NT2/D1 (cell line): ENCODE measurements at regions not wholly inside any gene's neighbourhood (a gene's known extent, or its start where the extent isn't known, plus 50 kb on each side); places are given as distances from the start of the nearest gene placed in this dataset.

ENCODE experiments used
- DNase-seq: peaks from one replicate; pipeline ENCODE4 v3.0.0-alpha.2; 2011; ENCODE audit warnings: low read depth, low spot score
- H3K27me3 ChIP-seq: 2 replicates; pipeline ENCODE4 v1.6.0; 2011; ENCODE audit warnings: mild to moderate bottlenecking; ENCODE audit not compliant: insufficient read length, insufficient read depth
- H3K36me3 ChIP-seq: 2 replicates; pipeline ENCODE4 v1.6.1; 2011; ENCODE audit warnings: mild to moderate bottlenecking, low read length, mixed read lengths; ENCODE audit not compliant: insufficient read depth, insufficient read length
- H3K4me1 ChIP-seq: 2 replicates; pipeline ENCODE4 v1.5.1; 2011; ENCODE audit not compliant: insufficient read depth, insufficient read length
- H3K4me3 ChIP-seq: 2 replicates; pipeline ENCODE4 v1.5.1; 2011; ENCODE audit warnings: low read depth; ENCODE audit not compliant: insufficient read length
- H3K9ac ChIP-seq: 2 replicates; pipeline ENCODE4 v1.6.0; 2011; ENCODE audit warnings: low read depth; ENCODE audit not compliant: insufficient read length
- H3K9me3 ChIP-seq: 2 replicates; pipeline ENCODE4 v1.5.1; 2011; ENCODE audit warnings: mild to moderate bottlenecking, low read length; ENCODE audit not compliant: insufficient read depth
- SUZ12 ChIP-seq: IDR thresholded peaks from 2 replicates; pipeline ENCODE4 v1.6.1; 2011; ENCODE audit not compliant: insufficient read length, insufficient read depth; ENCODE audit errors: extremely low read depth
- YY1 ChIP-seq: IDR thresholded peaks from 2 replicates; pipeline ENCODE4 v1.6.1; 2011; ENCODE audit not compliant: insufficient read length, insufficient read depth
- ZNF274 ChIP-seq: IDR thresholded peaks from 2 replicates; pipeline ENCODE4 v1.6.1; 2011; ENCODE audit warnings: mild to moderate bottlenecking, low read depth, low read length

DNA sequence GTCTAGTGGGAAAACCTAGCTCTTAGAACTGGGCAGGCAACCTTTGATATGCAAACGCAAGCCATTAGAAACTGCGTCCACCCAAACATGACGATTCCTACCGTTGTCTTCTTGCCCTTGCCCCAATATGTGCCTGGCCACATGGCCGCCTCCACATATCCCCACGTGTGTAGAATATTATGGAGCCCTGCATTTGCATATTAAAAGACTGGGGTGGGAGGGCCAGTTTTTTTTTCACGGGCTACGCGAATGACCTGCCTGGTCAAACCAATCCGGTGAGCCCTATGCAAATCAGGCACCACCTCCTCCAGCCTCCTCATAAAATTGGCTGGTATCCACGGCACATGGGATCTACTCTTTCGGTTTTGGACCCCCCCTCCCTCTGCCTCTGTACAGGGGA is 381.0 kb upstream of the RGMA start:
- no peak for DNase-seq
- no peaks in the 10 kb centered on the region for H3K36me3 ChIP-seq
- H3K9me3 ChIP-seq: peaks cover 6% of the 10 kb centered on the region; the same call in 1 of the 2 replicates
- H3K9ac ChIP-seq: no peak overlapping the region
- no peak overlapping the region for H3K4me3 ChIP-seq
- H3K27me3 ChIP-seq: no peaks in the 10 kb centered on the region
- H3K4me1 ChIP-seq: peaks cover 2% of the 10 kb centered on the region
- no peak for TF ChIP-seq YY1
- TF ChIP-seq ZNF274: no peak
- no peak for TF ChIP-seq SUZ12

DNA sequence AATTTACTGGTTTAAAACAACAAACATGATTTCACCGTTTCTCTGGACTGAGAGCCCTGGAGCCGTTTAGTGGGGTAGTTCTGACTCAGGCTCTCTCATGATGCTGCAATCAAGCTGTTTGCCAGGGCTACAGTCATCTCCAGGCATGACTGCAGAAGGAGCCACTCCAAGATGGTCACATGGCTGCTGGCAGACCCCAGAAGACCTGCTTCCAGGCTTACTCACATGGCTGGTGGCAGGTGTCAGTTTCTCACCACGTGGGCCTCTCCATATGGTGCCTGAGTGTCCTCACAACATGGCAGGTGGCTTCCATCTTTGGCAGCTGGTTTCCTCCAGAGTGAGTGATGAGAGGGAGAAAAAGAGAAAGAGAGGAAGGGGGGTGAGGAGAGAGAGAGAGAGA is 378.3 kb upstream of the RGMA start:
- H3K36me3 ChIP-seq: no peaks in the 10 kb centered on the region
- no peak for DNase-seq
- TF ChIP-seq YY1 (no peak), ZNF274 (no peak), SUZ12 (no peak)

DNA sequence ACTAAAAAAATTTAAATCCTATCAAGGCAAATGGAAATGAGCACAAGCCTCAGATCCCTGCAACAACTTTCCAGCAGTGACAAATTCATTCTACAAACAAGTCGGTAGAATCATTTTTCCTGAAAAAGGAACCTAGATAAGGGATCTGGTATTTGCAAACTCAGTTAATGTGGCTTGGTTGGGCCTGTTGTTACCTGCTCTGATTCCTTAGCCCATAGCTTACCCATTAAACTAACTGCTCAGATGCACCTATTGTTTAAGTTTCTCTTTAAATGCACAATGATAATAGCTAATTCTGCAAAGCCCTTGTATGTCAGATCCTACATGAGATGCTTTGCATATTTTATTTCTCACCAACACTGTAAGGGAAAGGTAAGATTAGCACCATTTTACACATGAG is 377.4 kb upstream of the RGMA start:
- Histone ChIP-seq H3K36me3 (no peaks in the 10 kb centered on the region), H3K9me3 (no peaks in the 10 kb centered on the region), H3K4me1 (peaks cover 2% of the 10 kb centered on the region), H3K9ac (no peak overlapping the region), H3K27me3 (no peaks in the 10 kb centered on the region), H3K4me3 (no peak overlapping the region)
- DNase-seq: no peak
- TF ChIP-seq YY1 (no peak), SUZ12 (no peak), ZNF274 (no peak)

More for the DNA sequence above, 378.3 kb upstream of the RGMA start:
- peaks cover 2% of the 10 kb centered on the region for H3K4me1 ChIP-seq
- no peak overlapping the region for H3K9ac ChIP-seq
- peaks cover 3% of the 10 kb centered on the region; the same call in 1 of the 2 replicates for H3K9me3 ChIP-seq
- no peaks in the 10 kb centered on the region for H3K27me3 ChIP-seq
- H3K4me3 ChIP-seq: no peak overlapping the region

- H3K4me1 ChIP-seq: no peaks in the 10 kb centered on the region
- H3K9ac ChIP-seq: no peak overlapping the region
- TF ChIP-seq YY1 (no peak), ZNF274 (no peak), SUZ12 (no peak)
- no peaks in the 10 kb centered on the region for H3K9me3 ChIP-seq
- no peaks in the 10 kb centered on the region for H3K36me3 ChIP-seq
- no peak overlapping the region for H3K4me3 ChIP-seq
- DNase-seq: no peak
- H3K27me3 ChIP-seq: no peaks in the 10 kb centered on the region
Observed at GRCh38 chr15:93462690-93463089, 373.7 kb upstream of the RGMA start.

GRCh38 chr15:93460717-93461116 is 371.7 kb upstream of the RGMA start:
- Histone ChIP-seq H3K36me3 (no peaks in the 10 kb centered on the region), H3K4me3 (no peak overlapping the region), H3K4me1 (peaks cover 3% of the 10 kb centered on the region), H3K9ac (no peak overlapping the region), H3K9me3 (no peaks in the 10 kb centered on the region), H3K27me3 (no peaks in the 10 kb centered on the region)
- no peak for DNase-seq
- no peak for TF ChIP-seq ZNF274
- no peak for TF ChIP-seq SUZ12
- no peak for TF ChIP-seq YY1

DNA sequence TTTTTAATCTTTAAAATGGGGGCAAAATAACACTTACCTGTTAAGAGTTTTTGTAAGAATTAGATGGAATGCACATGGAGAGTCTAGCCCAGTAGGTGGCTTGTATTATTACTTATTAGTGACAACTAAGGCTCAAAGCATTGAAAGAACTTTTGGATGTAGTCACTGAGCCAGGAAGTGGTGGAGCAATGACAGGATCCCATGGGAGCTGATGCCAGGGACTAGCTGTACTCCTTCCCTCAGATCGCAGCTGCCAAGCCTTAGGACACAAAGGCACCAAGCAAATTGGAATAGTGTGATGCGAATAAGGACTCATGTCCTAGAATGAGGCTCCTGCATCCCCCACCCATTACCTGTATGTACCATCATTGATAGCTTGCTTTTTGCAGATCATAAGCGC is 370.4 kb upstream of the RGMA start:
- Histone ChIP-seq H3K27me3 (no peaks in the 10 kb centered on the region), H3K9me3 (no peaks in the 10 kb centered on the region), H3K36me3 (no peaks in the 10 kb centered on the region), H3K9ac (no peak overlapping the region), H3K4me1 (peaks cover 5% of the 10 kb centered on the region), H3K4me3 (no peak overlapping the region)
- DNase-seq: no peak
- TF ChIP-seq SUZ12 (no peak), YY1 (no peak), ZNF274 (no peak)

- no peaks in the 10 kb centered on the region for H3K27me3 ChIP-seq
- peaks cover 5% of the 10 kb centered on the region for H3K4me1 ChIP-seq
- H3K36me3 ChIP-seq: no peaks in the 10 kb centered on the region
- H3K9me3 ChIP-seq: no peaks in the 10 kb centered on the region
- DNase-seq: no peak
- TF ChIP-seq ZNF274: no peak
- no peak for TF ChIP-seq SUZ12
- TF ChIP-seq YY1: no peak
- no peak overlapping the region for H3K9ac ChIP-seq
- no peak overlapping the region for H3K4me3 ChIP-seq
Observed at GRCh38 chr15:93458597-93458996, 369.6 kb upstream of the RGMA start.

- DNase-seq: no peak
- Histone ChIP-seq H3K36me3 (no peaks in the 10 kb centered on the region), H3K4me1 (peaks cover 5% of the 10 kb centered on the region), H3K9me3 (no peaks in the 10 kb centered on the region), H3K27me3 (no peaks in the 10 kb centered on the region), H3K4me3 (no peak overlapping the region), H3K9ac (no peak overlapping the region)
- TF ChIP-seq SUZ12 (no peak), YY1 (no peak), ZNF274 (no peak)
Observed at GRCh38 chr15:93454788-93455187, 365.8 kb upstream of the RGMA start.
